HG03439 (cell line): ENCODE measurements at regions not wholly inside any gene's neighbourhood (a gene's known extent, or its start where the extent isn't known, plus 50 kb on each side); places are given as distances from the start of the nearest gene placed in this dataset.
"Not testable (repeated sequence)": the region's sequence is repeated elsewhere in the genome, so short reads cannot be mapped to it uniquely, and the experiment has no call there.

Experiments used
- ATAC-seq: cut with Tn5 transposase; IDR thresholded peaks from one replicate; pipeline ENCODE4 v1.9.1; 2021; ENCODE audit warnings: mild to moderate bottlenecking, moderate library complexity; ENCODE audit not compliant: unreplicated experiment

DNA sequence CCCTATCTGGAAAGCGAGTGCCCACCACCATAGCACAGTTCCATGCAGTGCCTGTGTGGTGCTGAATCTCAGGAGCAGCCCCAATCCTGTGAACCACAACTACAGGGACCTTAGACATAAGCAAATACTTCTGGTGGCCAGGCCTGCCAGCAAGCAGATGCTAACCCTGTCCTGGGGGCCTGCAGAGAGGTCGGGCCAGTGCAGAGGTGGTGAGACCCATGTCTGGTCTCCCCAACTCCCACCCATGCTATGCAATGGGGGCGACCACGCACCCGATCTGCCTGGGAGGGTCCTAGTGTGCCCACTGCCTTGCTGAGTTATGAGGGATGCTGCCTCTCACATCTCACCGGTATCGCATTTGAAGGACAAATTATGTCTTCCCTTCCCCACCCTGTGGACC, 151.6 kb upstream of the ZNF337 start:
- ATAC-seq, result no peak

DNA sequence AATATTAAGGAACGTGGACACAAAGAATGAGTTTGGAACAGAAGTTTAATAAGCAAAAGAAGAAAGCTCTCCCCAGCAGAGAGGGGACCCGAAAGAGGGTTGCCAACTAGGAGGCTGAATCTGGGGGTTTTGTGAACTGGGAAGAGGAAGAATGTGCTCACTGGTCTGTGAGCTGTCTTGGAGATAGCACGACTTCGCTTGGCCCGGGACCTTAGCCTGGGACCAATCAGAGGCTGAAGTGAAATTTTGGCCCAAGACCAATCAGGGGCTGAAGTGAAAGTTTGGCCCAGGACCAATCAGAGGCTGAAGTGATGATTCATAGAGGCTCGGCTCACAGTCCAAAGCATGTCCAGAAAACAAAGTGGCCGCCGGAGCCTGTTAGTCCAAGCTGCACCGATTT, 148.0 kb upstream of the ZNF337 start:
- not testable (repeated sequence) for ATAC-seq

DNA sequence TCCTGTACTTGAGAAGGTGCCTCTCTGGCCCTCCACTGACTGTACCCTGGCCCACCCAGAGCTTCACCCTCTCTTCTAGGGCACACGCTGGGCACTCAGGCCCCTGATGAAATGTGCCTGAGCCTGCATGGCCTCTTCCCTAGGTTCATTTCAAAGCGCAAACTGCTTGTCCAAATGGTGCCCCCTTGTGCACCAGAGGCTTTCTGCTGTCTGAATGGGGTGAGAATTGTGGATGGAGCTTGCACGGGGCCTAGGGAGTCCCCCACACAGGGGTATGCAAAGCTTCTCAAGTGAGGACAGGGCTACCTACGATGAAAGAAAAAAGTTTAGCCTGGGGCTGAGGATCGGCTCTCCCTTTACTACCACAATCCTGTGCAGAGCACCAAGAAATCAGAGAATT, 116.9 kb upstream of the ZNF337 start:
- ATAC-seq, result not testable (repeated sequence)

DNA sequence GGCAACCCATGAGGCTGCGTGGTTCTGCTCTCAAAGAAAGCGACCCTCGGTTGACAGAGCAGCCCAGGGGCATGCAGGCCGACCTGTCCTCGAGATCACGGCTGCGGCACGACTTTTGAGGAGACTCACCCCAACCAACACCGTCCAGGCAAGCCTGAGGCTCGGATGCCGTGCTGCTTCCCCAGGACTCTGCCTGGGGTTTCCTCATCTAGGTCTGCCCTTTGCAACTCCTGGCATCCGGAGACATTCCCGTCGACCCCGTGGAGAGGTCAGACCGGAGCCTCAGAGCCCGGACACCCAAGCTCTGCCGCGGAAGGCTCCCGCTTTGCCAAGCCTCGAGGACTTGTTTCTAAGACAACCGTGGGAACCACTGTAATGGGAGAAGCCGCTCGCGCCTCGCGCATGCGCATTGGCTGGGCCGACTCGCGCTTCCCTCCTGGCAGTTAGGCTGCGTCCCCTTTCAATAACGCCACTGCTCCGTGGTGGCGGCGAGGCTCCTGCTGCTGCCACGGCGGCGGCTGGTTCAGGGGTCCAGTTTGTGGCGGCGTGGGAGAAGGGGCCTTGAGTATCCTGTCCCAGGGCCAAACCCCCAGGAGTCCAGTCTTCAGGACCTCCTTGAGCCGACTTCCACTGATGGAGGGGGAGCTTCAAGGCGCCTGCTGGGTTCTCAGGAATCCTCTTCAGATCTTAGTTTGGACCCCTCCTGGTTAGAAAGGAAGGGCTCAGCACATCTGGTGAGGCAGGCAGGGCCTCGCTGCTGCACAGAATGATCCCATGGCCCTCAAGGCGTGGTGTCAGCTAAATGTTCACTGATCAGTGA, 101.7 kb upstream of the ZNF337 start:
- not testable (repeated sequence) for ATAC-seq

DNA sequence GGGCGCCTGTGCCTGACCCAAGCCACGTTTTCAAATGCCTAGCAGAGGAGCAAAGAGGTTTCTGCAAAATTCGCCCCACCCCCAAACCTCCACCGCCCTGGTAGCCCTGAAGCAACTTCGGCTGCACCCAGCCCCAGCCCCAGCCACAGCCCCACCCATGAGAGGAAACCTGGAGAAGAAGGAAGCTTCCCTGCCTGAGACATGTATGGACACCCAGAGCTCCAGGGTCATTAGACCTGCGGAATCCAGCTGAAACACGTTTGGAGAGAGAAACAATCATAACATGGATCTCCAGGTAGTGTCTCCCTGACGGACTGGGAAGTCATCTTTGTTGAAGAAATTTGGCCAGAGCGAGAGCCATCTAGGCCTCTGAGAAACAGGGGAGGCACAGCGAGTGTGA, 100.4 kb upstream of the ZNF337 start:
- ATAC-seq, result not testable (repeated sequence)

DNA sequence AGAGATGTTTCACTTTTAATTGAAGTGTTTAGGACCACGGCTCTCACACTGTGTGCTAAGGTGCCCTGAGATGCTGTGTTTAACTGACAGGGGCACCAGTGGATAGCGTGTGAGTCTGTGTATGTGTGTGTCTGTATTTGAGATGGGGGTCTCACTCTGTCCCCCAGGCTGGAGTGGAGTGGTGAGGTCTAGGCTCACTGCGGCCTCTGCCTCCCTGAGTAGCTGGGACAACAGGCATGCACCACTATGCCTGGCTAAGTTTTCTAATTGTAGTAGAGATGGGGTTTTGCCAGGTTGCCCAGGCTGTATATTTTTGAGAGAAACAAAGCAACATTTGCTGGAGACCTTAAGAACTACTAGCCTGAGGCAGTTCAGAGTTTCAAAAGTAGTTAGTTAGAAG, 80.6 kb upstream of the ZNF337 start:
- ATAC-seq, result not testable (repeated sequence)

DNA sequence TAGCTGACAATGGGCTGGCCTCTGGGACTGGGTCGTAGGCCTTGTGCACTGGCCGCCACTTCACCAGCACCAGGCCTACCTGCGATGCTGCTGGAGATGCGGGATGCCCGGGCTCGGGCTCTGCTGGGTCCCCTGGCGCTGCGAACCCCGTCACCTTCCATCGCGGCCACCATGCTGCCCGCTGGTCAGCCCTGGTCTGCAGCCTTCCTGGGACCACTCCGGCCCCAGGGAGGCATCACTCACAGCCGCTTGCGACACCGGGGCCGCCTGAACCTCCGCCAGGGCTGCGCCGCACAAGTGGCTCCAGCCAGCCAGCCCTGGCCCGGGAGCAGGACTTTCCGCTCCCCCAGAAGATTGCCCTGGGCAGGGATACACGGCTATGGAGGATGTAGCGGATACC, 78.1 kb upstream of the ZNF337 start:
- not testable (repeated sequence) for ATAC-seq

DNA sequence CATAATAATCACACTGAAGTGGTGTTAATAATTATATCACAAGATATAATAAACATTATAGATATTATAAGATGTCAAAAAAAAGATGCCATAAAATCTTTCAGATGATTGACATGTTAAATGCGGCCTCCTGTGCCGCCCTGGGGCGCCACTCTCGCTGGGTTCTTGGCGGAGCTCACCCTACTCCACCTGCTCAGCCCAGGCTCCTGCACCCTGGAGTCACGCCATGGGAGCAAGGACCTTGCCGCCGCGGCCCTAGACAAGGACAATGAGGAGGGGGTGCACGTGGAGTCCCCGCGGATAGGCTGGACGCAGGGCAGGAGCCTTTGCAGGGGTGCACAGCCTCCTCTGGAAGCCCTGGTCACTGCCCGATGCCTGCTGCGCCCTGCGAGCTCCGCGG, 77.5 kb upstream of the ZNF337 start:
- not testable (repeated sequence) for ATAC-seq

DNA sequence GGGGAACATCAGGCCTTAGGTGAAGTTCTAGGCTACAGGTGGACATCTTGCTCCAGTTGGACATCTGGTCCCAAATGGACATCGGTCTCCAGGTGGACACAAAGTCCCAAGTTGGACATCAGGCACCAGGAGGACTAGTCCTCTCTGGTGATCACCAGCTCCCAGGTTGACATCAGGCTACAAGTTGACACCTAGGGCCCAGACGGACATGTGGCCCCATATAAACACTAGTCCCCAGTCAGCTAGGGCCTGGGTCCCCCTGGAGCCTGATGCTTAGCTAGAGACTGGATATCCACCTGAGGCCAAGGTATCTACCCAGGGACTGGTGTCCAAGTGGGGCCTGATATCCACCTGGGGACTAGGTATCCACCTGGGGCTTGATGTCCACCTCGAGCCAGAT, 75.8 kb upstream of the ZNF337 start:
- ATAC-seq, result not testable (repeated sequence)

DNA sequence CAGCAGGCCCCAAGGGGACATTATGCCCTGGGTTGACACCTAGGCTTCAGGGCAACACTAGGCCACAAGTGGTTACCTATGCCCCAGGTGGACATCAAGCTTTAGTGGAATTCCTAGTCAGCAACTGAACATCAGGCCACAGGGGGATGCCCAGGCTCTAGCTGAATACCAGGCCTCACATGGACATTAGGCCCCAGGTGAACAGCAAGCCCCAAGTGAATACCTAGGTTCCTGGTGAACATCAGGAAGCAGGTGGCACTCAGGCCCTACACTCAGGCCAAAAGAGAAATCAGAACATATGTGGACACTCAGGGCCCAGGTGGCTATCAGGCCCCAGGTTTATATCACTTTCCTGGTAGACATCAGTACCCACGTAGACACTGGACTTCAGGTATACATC, 75.2 kb upstream of the ZNF337 start:
- not testable (repeated sequence) for ATAC-seq

DNA sequence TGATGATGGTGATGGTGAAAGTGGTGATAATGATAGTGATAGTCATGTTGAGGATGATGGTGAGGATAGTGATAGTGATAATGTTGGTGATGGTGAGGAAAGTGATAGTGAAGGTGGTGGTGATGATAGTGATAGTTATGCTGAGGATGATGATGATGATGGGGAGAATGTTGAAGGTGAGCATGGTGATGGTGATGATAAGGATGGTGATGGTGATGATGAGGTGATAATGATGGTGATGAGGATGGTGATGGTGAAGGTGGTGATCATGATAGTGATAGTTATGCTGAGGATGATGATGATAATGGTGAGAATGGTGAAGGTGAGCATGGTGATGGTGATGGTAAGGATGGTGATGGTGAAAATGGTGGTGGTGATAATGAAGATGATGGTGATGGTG, 64.9 kb upstream of the ZNF337 start:
- no peak for ATAC-seq

DNA sequence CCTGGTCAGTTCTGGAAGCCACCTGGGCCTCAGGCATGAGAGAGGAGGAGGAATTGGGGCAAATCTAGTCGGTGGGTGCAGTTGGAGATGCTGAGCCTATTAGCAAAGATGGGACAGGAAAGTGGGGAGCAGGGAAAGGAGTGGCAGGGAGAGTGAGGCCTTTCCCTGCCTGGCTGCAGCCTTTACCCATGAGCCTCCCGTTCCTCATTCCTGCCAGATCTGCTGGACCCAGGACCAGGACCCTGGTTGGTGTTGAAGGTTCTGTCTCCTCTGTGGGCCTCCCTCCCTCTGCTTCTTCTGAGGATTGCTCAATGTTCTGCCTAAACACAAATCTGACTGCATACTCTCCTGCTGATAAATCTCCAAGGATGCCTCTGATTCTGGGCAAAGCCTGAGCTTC, 64.4 kb upstream of the ZNF337 start:
- ATAC-seq, result not testable (repeated sequence)

DNA sequence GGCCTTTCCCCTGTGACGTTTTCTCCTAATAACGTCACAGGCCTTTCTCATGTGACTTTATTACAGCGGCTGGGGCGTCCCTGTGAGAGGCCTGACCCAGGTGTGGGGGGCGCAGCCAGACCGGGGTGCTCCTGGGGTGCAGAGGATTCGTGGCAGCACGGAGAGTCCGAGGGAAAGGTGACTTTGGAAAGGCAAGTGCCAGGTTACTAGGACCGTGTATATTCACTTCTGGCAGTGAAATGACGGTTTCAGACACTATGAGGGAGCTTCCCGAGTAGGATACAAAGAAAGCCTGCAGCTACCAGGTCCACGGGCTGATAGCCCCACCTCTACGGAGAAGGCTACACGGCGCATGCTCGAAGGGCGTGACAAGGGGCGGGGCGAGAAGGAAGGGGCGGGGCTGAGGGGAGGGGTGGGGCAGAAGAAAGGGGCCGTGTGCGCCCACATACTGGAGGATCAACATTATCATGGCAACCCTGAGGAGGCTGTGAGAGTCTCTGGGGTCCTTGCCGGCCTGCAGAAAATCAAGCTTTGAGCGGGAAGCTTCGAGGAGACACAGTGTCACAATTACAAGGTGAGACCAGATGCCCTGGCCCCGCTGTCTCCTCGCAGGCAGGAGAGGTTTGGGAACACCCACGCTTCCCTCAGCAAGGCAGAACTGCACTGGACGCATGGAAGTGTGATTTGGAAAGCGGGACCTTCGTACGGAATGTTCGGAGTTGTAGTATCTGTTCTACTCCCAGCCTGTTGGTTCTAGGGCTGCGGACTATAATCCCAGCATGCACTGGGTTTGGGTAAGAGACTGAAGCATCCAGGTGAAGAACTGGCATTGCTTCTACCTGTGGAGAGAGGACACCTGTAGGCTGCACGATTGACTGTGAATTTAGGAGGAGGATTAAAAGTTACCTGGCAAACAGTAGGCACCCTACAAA, 54.4 kb upstream of the ZNF337 start:
- ATAC-seq, result peak; percentile 86

DNA sequence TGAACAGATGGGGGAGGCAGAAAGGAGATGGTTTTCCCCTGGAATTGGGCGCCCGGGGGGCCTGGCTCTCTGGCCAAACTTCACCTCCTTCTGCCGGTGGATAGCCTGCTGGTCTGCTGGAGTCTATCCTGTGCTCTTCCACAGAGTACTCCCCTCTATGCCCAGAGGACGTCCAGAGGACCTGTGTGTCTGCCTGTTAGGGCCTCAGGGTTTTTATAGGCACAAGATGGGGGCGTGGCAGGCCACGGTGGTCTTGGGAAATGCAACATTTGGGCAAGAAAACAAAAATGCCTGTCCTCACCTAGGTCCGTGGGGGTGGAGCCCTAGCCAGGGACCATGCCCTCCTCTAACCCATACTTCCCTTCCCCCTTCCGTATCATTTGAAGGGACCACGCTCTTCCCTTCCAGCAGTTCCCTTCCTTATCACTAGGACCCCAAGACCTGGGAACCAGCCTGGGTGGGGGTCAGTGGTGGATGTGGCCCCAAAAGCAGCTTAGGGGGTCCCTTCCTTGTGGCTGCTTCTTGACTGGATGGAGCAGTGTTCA, 53.6 kb upstream of the ZNF337 start:
- no peak for ATAC-seq

DNA sequence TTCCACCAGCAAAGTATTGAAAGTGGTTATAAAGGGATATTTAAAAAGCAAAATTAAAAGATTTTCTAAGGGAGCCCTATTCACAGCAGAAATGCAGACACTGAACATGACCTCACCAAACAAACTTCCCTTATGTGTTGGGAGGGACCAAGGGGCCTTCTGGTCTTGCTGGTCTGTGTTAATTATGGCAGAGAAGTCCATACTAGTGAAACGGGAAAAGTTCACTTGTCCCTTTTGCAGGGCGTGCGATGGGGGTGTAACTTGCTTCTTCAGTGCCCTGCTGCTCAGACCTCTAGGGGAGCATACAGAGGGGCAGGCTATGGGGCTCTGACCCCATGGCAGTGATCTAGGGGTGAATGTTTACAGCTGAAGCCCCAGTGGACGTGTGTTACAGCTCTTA, 53.0 kb upstream of the ZNF337 start:
- ATAC-seq, result no peak
